DND-41 (cell line): ENCODE measurements at regions not wholly inside any gene's neighbourhood (a gene's known extent, or its start where the extent isn't known, plus 50 kb on each side); places are given as distances from the start of the nearest gene placed in this dataset.
"Not testable (repeated sequence)": the region's sequence is repeated elsewhere in the genome, so short reads cannot be mapped to it uniquely, and the experiment has no call there.

Experiments
- EZH2 ChIP-seq: IDR thresholded peaks from 3 replicates; pipeline ENCODE4 v1.6.1; 2012; ENCODE audit warnings: borderline replicate concordance, low read depth, mild to moderate bottlenecking, moderate library complexity, low read length, inconsistent platforms; ENCODE audit not compliant: severe bottlenecking
- TF ChIP-seq, protein P1 (sequence below): IDR thresholded peaks from 2 replicates; pipeline ENCODE4 v1.5.1; 2012; ENCODE audit warnings: borderline replicate concordance, low read length, moderate library complexity, mild to moderate bottlenecking; ENCODE audit not compliant: poor library complexity, severe bottlenecking; ENCODE audit errors: extremely low read depth

DNA sequence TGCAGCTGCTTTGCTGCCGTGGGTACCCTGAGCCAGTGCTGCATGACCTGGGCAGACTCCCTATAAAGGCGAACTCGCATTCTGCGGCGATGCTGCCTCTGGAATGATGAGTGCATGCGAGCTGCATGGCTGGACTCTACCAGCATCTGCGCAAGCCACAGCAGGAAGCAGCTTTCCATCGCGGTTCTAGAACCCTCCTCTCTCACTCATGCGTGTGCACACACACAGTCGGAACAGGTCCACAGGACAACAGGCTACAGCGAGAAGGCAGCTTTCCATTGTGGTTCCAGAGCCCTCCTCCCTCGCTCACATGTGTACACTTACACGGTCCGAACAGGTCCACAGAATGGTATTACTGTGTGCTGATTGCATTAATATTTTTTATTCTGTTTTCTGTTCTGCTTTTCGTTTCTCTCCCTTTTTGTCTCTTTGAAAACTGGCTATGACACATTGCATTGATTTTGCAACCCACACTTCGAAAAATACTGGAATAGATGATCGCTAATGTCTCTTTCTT lies 69.1 kb downstream of the NPIPB11 start:
- TF ChIP-seq, protein P1, sequence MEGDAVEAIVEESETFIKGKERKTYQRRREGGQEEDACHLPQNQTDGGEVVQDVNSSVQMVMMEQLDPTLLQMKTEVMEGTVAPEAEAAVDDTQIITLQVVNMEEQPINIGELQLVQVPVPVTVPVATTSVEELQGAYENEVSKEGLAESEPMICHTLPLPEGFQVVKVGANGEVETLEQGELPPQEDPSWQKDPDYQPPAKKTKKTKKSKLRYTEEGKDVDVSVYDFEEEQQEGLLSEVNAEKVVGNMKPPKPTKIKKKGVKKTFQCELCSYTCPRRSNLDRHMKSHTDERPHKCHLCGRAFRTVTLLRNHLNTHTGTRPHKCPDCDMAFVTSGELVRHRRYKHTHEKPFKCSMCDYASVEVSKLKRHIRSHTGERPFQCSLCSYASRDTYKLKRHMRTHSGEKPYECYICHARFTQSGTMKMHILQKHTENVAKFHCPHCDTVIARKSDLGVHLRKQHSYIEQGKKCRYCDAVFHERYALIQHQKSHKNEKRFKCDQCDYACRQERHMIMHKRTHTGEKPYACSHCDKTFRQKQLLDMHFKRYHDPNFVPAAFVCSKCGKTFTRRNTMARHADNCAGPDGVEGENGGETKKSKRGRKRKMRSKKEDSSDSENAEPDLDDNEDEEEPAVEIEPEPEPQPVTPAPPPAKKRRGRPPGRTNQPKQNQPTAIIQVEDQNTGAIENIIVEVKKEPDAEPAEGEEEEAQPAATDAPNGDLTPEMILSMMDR: not testable (repeated sequence)
- not testable (repeated sequence) for TF ChIP-seq EZH2
